HUES48 (cell line): ENCODE measurements at regions not wholly inside any gene's neighbourhood (a gene's known extent, or its start where the extent isn't known, plus 50 kb on each side); places are given as distances from the start of the nearest gene placed in this dataset.

Source experiments
- H3K27ac ChIP-seq: one replicate; pipeline ENCODE4 v1.7.0; 2013; ENCODE audit warnings: low read depth, low read length, inconsistent platforms
- H3K27me3 ChIP-seq: 2 replicates; pipeline ENCODE4 v1.6.1; 2013; ENCODE audit warnings: mild to moderate bottlenecking, low read length; ENCODE audit not compliant: control insufficient read depth, insufficient read depth
- H3K36me3 ChIP-seq: 2 replicates; pipeline ENCODE4 v1.6.1; 2013; ENCODE audit warnings: low read length; ENCODE audit not compliant: control insufficient read depth, insufficient read depth
- H3K4me1 ChIP-seq: 2 replicates; pipeline ENCODE4 v1.6.1; 2013; ENCODE audit warnings: mild to moderate bottlenecking, low read length; ENCODE audit not compliant: control insufficient read depth, insufficient read depth
- H3K4me3 ChIP-seq: 2 replicates; pipeline ENCODE4 v1.5.1; 2013; ENCODE audit warnings: mild to moderate bottlenecking, low read depth, low read length
- H3K9ac ChIP-seq: 2 replicates; pipeline ENCODE4 v1.6.1; 2013; ENCODE audit warnings: mild to moderate bottlenecking, low read depth, low read length, moderate library complexity
- H3K9me3 ChIP-seq: 2 replicates; pipeline ENCODE4 v1.6.1; 2013; ENCODE audit warnings: low read length; ENCODE audit not compliant: control insufficient read depth, insufficient read depth

- Histone ChIP-seq H3K4me1 (no peaks in the 10 kb centered on the region), H3K4me3 (no peak overlapping the region), H3K27ac (no peak overlapping the region), H3K27me3 (no peaks in the 10 kb centered on the region), H3K36me3 (no peaks in the 10 kb centered on the region), H3K9me3 (no peaks in the 10 kb centered on the region), H3K9ac (no peak overlapping the region)
These were observed 183.3 kb downstream of the DEPDC1B start for GRCh38 chr5:60516688-60517087.

GRCh38 chr5:60514152-60514551 lies 185.8 kb downstream of the DEPDC1B start:
- Histone ChIP-seq H3K9me3 (no peaks in the 10 kb centered on the region), H3K4me1 (no peaks in the 10 kb centered on the region), H3K27ac (no peak overlapping the region), H3K4me3 (no peak overlapping the region), H3K36me3 (no peaks in the 10 kb centered on the region), H3K27me3 (no peaks in the 10 kb centered on the region), H3K9ac (no peak overlapping the region)

- H3K27ac ChIP-seq, result no peak overlapping the region
- H3K4me3 ChIP-seq, result no peak overlapping the region
- H3K36me3 ChIP-seq, result no peaks in the 10 kb centered on the region
- H3K9me3 ChIP-seq, result no peaks in the 10 kb centered on the region
- H3K27me3 ChIP-seq, result no peaks in the 10 kb centered on the region
- no peak overlapping the region for H3K9ac ChIP-seq
- no peaks in the 10 kb centered on the region for H3K4me1 ChIP-seq
These were observed 187.8 kb downstream of the DEPDC1B start for GRCh38 chr5:60512117-60512516.

- Histone ChIP-seq H3K27me3 (no peaks in the 10 kb centered on the region), H3K9ac (no peak overlapping the region), H3K9me3 (no peaks in the 10 kb centered on the region), H3K27ac (no peak overlapping the region), H3K4me1 (no peaks in the 10 kb centered on the region), H3K36me3 (no peaks in the 10 kb centered on the region), H3K4me3 (no peak overlapping the region)
These were observed 189.3 kb downstream of the DEPDC1B start for GRCh38 chr5:60510663-60511062.

- Histone ChIP-seq H3K27ac (no peak overlapping the region), H3K4me3 (no peak overlapping the region), H3K27me3 (no peaks in the 10 kb centered on the region), H3K9ac (no peak overlapping the region), H3K4me1 (no peaks in the 10 kb centered on the region), H3K36me3 (no peaks in the 10 kb centered on the region), H3K9me3 (no peaks in the 10 kb centered on the region)
These were observed 189.9 kb downstream of the DEPDC1B start for GRCh38 chr5:60510049-60510448.

- H3K36me3 ChIP-seq, result no peaks in the 10 kb centered on the region
- H3K27me3 ChIP-seq, result no peaks in the 10 kb centered on the region
- H3K4me1 ChIP-seq, result no peaks in the 10 kb centered on the region
These were observed 190.4 kb downstream of the DEPDC1B start for GRCh38 chr5:60509519-60509918.

GRCh38 chr5:60507687-60508086 lies 192.3 kb downstream of the DEPDC1B start:
- Histone ChIP-seq H3K36me3 (no peaks in the 10 kb centered on the region), H3K4me3 (no peak overlapping the region), H3K27me3 (no peaks in the 10 kb centered on the region), H3K27ac (no peak overlapping the region), H3K4me1 (no peaks in the 10 kb centered on the region), H3K9ac (no peak overlapping the region), H3K9me3 (no peaks in the 10 kb centered on the region)

More at GRCh38 chr5:60509519-60509918, 190.4 kb downstream of the DEPDC1B start:
- H3K4me3 ChIP-seq, result no peak overlapping the region
- H3K9ac ChIP-seq, result no peak overlapping the region
- no peak overlapping the region for H3K27ac ChIP-seq
- no peaks in the 10 kb centered on the region for H3K9me3 ChIP-seq

- no peak overlapping the region for H3K9ac ChIP-seq
- H3K27me3 ChIP-seq, result no peaks in the 10 kb centered on the region
- no peaks in the 10 kb centered on the region for H3K36me3 ChIP-seq
- H3K4me3 ChIP-seq, result no peak overlapping the region
- H3K9me3 ChIP-seq, result no peaks in the 10 kb centered on the region
- no peak overlapping the region for H3K27ac ChIP-seq
- H3K4me1 ChIP-seq, result no peaks in the 10 kb centered on the region
These were observed 194.4 kb downstream of the DEPDC1B start for GRCh38 chr5:60505373-60506171.

- Histone ChIP-seq H3K27me3 (no peaks in the 10 kb centered on the region), H3K9ac (no peak overlapping the region), H3K36me3 (no peaks in the 10 kb centered on the region), H3K9me3 (no peaks in the 10 kb centered on the region), H3K4me1 (peaks cover 4% of the 10 kb centered on the region), H3K4me3 (no peak overlapping the region), H3K27ac (no peak overlapping the region)
These were observed 195.6 kb downstream of the DEPDC1B start for GRCh38 chr5:60504342-60504741.

- no peak overlapping the region for H3K27ac ChIP-seq
- peaks cover 9% of the 10 kb centered on the region for H3K4me1 ChIP-seq
- no peaks in the 10 kb centered on the region for H3K9me3 ChIP-seq
- no peaks in the 10 kb centered on the region for H3K27me3 ChIP-seq
- H3K9ac ChIP-seq, result no peak overlapping the region
- no peak overlapping the region for H3K4me3 ChIP-seq
- no peaks in the 10 kb centered on the region for H3K36me3 ChIP-seq
These were observed 196.2 kb downstream of the DEPDC1B start for GRCh38 chr5:60503771-60504170.

GRCh38 chr5:60497706-60498500 lies 202.1 kb downstream of the DEPDC1B start:
- peaks cover 16% of the 10 kb centered on the region for H3K4me1 ChIP-seq
- H3K9me3 ChIP-seq, result no peaks in the 10 kb centered on the region
- H3K27ac ChIP-seq, result no peak overlapping the region
- no peaks in the 10 kb centered on the region for H3K36me3 ChIP-seq
- no peak overlapping the region for H3K4me3 ChIP-seq
- no peaks in the 10 kb centered on the region for H3K27me3 ChIP-seq
- no peak overlapping the region for H3K9ac ChIP-seq
